ENCODE measurements at regions not wholly inside any gene's neighbourhood (a gene's known extent, or its start where the extent isn't known, plus 50 kb on each side); places are given as distances from the start of the nearest gene placed in this dataset.

- no peak overlapping the region for H3K27ac ChIP-seq
- TF ChIP-seq CTCF (conservative IDR thresholded peaks at IDR 0.05) = no peak
Observed at GRCh38 chr9:17846948-17847655, 268.2 kb downstream of the SH3GL2 start.

GRCh38 chr9:17847908-17848307 lies 269.0 kb downstream of the SH3GL2 start:
- H3K27ac ChIP-seq = no peak overlapping the region
- no peak for TF ChIP-seq CTCF (conservative IDR thresholded peaks at IDR 0.05)

DNA sequence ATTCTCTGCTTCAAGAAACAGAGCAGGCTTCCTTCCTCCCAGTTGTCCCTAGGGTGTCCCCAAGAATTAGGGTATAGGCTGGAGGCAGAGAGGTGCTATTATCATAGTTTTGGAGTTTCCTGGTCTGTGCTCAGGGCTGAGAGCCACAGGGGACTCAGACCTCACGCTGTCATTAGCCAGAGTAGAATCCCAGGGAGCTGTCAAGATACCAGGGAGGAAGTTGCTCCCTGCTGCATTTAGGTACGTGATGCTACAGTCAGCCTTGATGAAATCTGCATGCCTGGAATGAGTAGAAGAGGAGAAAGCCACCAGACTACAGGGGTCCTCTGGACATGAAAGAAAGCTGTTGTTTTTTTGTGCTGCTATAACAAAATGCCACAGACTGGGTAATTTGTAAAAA lies 273.2 kb downstream of the SH3GL2 start:
- H3K27ac ChIP-seq = no peak overlapping the region
- TF ChIP-seq CTCF (conservative IDR thresholded peaks at IDR 0.05) = no peak

GRCh38 chr9:17854487-17854886 lies 275.6 kb downstream of the SH3GL2 start:
- TF ChIP-seq CTCF (conservative IDR thresholded peaks at IDR 0.05) = no peak
- no peak overlapping the region for H3K27ac ChIP-seq

DNA sequence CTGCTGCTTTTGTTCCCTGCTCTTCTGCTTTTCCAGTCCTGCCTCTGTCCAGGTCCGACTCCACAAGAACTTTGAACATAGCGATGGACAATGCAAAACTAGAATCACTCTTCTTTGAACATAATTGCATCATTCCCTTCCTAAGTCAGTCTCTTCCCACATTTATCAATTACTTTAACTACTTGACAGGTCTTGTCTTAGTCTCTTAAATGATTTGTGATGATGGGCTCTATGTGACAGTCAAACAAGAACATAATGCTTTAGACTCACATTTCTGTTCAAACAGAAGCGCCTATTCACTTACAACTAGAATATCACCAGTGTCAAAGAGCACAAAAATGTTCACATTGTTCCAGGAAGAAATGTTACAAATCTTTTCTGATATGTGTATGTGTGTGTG lies 278.1 kb downstream of the SH3GL2 start:
- no peak for TF ChIP-seq CTCF (conservative IDR thresholded peaks at IDR 0.05)
- H3K27ac ChIP-seq = no peak overlapping the region

- TF ChIP-seq CTCF (conservative IDR thresholded peaks at IDR 0.05) = no peak
- H3K27ac ChIP-seq = no peak overlapping the region
Observed at GRCh38 chr9:17859228-17859627, 280.4 kb downstream of the SH3GL2 start.

DNA sequence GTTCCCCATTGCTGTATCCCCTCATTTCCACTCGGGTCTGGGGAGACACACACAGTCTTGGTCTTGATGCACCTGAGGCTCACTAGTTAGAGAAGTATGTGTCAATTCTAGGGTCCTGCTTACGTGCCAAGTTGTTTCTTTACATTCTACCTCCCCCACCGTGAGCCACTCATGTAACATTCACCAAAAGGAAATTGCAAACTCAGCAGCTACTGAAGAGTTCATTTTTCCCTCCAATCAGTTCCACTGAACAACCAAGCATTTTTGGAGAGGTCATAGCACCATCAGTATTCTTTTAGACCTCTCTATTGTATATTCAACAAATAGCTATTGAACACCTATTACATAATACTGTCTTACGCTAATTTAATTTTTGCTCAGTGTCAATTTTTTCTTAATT lies 281.1 kb downstream of the SH3GL2 start:
- no peak for TF ChIP-seq CTCF (conservative IDR thresholded peaks at IDR 0.05)
- H3K27ac ChIP-seq = no peak overlapping the region

Measured in VCaP (cell line).